ENCODE measurements at regions not wholly inside any gene's neighbourhood (a gene's known extent, or its start where the extent isn't known, plus 50 kb on each side); places are given as distances from the start of the nearest gene placed in this dataset.

DNA sequence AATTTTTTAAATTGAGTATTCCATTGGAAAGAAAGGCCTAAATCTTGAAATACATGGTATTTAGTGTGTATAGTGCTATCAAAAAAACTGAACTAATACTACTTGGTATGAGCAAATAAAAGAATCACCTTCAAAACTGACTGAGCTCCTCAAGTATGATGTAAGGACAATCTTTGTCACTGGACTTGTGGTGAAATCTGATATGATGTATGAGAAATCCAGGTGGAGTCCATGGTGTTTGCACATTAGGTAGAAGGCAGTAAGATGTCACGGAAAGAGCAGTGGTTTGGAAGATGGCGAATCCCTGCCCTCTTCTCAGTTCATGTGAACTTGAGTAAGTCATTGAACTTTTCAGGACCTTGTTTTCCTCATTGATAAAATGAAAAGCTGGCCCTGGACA lies 62.1 kb upstream of the COL1A2 start:
- TF ChIP-seq YY2 (tag by site-specific recombination; IDR thresholded peaks at IDR 0.05) (no peak), CTCF (tag by site-specific recombination; IDR thresholded peaks at IDR 0.05) (no peak), ZNF768 (tag by site-specific recombination; IDR thresholded peaks at IDR 0.05) (no peak), ZNF692 (tag by site-specific recombination; IDR thresholded peaks at IDR 0.05) (no peak), ZNF302 (tag by site-specific recombination; IDR thresholded peaks at IDR 0.05; ENCODE audit: low read depth) (no peak), ZNF664 (tag by site-specific recombination; IDR thresholded peaks at IDR 0.05) (no peak), PRDM1 (tag by site-specific recombination; IDR thresholded peaks at IDR 0.05) (no peak), ZNF394 (tag by site-specific recombination; IDR thresholded peaks at IDR 0.05; ENCODE audit: borderline replicate concordance) (no peak), ZNF600 (tag by site-specific recombination; IDR thresholded peaks at IDR 0.05) (no peak)
